ENCODE measurements at regions not wholly inside any gene's neighbourhood (a gene's known extent, or its start where the extent isn't known, plus 50 kb on each side); places are given as distances from the start of the nearest gene placed in this dataset.

DNA sequence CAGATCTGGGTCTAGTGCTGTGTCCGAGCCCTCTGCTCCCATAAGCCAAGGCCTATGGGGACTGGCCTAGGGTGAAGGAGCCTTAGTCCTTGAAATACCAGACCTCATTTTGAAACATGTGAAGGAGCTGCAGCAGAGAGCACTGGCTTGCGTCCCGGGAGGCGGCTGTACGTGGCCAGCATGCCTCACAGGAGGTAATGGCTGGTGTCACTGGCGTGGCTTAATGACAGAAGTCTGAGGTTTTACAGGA is 72.7 kb upstream of the OTOS start:
- TF ChIP-seq POLR2A (IDR thresholded peaks at IDR 0.05) = no peak
- no peak for TF ChIP-seq POLR2AphosphoS5 (IDR thresholded peaks at IDR 0.05)
- TF ChIP-seq, protein P1, sequence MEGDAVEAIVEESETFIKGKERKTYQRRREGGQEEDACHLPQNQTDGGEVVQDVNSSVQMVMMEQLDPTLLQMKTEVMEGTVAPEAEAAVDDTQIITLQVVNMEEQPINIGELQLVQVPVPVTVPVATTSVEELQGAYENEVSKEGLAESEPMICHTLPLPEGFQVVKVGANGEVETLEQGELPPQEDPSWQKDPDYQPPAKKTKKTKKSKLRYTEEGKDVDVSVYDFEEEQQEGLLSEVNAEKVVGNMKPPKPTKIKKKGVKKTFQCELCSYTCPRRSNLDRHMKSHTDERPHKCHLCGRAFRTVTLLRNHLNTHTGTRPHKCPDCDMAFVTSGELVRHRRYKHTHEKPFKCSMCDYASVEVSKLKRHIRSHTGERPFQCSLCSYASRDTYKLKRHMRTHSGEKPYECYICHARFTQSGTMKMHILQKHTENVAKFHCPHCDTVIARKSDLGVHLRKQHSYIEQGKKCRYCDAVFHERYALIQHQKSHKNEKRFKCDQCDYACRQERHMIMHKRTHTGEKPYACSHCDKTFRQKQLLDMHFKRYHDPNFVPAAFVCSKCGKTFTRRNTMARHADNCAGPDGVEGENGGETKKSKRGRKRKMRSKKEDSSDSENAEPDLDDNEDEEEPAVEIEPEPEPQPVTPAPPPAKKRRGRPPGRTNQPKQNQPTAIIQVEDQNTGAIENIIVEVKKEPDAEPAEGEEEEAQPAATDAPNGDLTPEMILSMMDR (IDR thresholded peaks at IDR 0.05) = no peak
- no peak for TF ChIP-seq EP300 (IDR thresholded peaks at IDR 0.05; ENCODE audit: low read depth)
